ENCODE measurements at regions not wholly inside any gene's neighbourhood (a gene's known extent, or its start where the extent isn't known, plus 50 kb on each side); places are given as distances from the start of the nearest gene placed in this dataset.

DNA sequence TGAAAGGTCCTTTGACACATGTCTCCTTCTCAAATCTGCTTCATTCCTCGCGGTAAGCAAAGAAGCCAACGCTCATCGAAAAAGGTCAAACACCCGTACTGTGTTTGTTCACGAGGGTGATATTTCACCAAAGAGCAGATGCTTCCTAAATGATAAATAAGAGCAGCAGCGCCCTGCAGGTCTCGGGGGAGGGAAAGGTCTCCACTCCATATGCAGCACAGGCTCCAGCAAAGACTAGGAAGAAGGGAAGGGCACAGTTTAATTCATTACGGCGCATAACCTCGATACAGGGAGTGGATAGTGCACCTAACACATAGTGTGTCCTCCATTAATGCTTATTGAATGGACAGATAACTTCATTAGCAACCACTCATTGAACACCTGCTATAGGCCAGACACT, 593.3 kb downstream of the CDK5RAP2 start:
- TF ChIP-seq EZH2 (optimal IDR thresholded peaks at IDR 0.05; ENCODE audit: low read depth, low read length) (no peak), EZH2phosphoT487 (IDR thresholded peaks at IDR 0.05; ENCODE audit: low read length) (no peak)
- H3K4me3 ChIP-seq (ENCODE audit: low read length), result no peak overlapping the region
- no peak overlapping the region for H3K9ac ChIP-seq (ENCODE audit: low read length)

DNA sequence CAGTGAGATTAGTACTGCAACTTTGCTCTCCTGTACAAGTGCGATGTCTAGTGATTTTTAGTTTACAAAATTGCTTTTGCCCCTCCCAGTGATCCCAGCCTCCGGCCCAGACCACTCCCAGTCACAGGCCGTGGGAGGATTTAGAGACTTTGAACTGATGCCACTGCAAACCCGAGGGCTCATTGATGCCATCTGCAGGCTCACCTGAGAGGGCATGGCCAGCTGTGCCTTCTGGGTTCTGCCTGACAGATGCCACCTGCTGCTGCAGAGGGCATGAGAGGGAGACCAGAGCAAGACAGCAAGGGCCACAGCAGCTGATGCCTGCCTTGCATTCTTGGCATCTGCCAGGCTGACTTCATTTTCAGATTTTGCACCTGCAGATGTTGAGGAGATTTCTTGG, 593.8 kb downstream of the CDK5RAP2 start:
- H2AFZ ChIP-seq (ENCODE audit: low read length), result no peak overlapping the region
- H4K20me1 ChIP-seq (ENCODE audit: insufficient read depth, low read length), result no peaks in the 10 kb centered on the region
- no peaks in the 10 kb centered on the region for H3K4me1 ChIP-seq (ENCODE audit: low read length)
- H3K9me2 ChIP-seq (replicated peaks; ENCODE audit: insufficient read depth, low read length), result no peaks in the 10 kb centered on the region
- H3K27me3 ChIP-seq (replicated peaks; ENCODE audit: insufficient read depth, low read length), result no peaks in the 10 kb centered on the region
- H3K79me2 ChIP-seq (ENCODE audit: low read length), result no peaks in the 10 kb centered on the region
- H3K36me3 ChIP-seq (replicated peaks; ENCODE audit: insufficient read depth, low read length), result no peaks in the 10 kb centered on the region
- H3K9me3 ChIP-seq (replicated peaks; ENCODE audit: insufficient read depth, low read length), result no peaks in the 10 kb centered on the region
- DNase-seq, result no peak
- no peak overlapping the region for H3K4me3 ChIP-seq (ENCODE audit: low read length)
- TF ChIP-seq EZH2phosphoT487 (IDR thresholded peaks at IDR 0.05; ENCODE audit: low read length), result no peak
- TF ChIP-seq, protein P1, sequence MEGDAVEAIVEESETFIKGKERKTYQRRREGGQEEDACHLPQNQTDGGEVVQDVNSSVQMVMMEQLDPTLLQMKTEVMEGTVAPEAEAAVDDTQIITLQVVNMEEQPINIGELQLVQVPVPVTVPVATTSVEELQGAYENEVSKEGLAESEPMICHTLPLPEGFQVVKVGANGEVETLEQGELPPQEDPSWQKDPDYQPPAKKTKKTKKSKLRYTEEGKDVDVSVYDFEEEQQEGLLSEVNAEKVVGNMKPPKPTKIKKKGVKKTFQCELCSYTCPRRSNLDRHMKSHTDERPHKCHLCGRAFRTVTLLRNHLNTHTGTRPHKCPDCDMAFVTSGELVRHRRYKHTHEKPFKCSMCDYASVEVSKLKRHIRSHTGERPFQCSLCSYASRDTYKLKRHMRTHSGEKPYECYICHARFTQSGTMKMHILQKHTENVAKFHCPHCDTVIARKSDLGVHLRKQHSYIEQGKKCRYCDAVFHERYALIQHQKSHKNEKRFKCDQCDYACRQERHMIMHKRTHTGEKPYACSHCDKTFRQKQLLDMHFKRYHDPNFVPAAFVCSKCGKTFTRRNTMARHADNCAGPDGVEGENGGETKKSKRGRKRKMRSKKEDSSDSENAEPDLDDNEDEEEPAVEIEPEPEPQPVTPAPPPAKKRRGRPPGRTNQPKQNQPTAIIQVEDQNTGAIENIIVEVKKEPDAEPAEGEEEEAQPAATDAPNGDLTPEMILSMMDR (IDR thresholded peaks at IDR 0.05; ENCODE audit: low read length), result no peak
- TF ChIP-seq EZH2 (optimal IDR thresholded peaks at IDR 0.05; ENCODE audit: low read depth, low read length), result no peak
- no peak overlapping the region for H3K27ac ChIP-seq (ENCODE audit: low read length)
- no peak overlapping the region for H3K4me2 ChIP-seq (ENCODE audit: low read depth, low read length)
- H3F3A ChIP-seq (ENCODE audit: insufficient read depth, low read length), result no peaks in the 10 kb centered on the region
- H3K9ac ChIP-seq (ENCODE audit: low read length), result no peak overlapping the region

More for the DNA sequence above, 593.3 kb downstream of the CDK5RAP2 start:
- H3K36me3 ChIP-seq (replicated peaks; ENCODE audit: insufficient read depth, low read length), result no peaks in the 10 kb centered on the region
- H3K9me2 ChIP-seq (replicated peaks; ENCODE audit: insufficient read depth, low read length), result no peaks in the 10 kb centered on the region
- H4K20me1 ChIP-seq (ENCODE audit: insufficient read depth, low read length), result no peaks in the 10 kb centered on the region
- H3K27ac ChIP-seq (ENCODE audit: low read length), result no peak overlapping the region
- no peaks in the 10 kb centered on the region for H3K4me1 ChIP-seq (ENCODE audit: low read length)
- H3F3A ChIP-seq (ENCODE audit: insufficient read depth, low read length), result no peaks in the 10 kb centered on the region
- no peaks in the 10 kb centered on the region for H3K9me3 ChIP-seq (replicated peaks; ENCODE audit: insufficient read depth, low read length)
- no peak overlapping the region for H2AFZ ChIP-seq (ENCODE audit: low read length)
- DNase-seq, result no peak
- no peak overlapping the region for H3K4me2 ChIP-seq (ENCODE audit: low read depth, low read length)
- H3K27me3 ChIP-seq (replicated peaks; ENCODE audit: insufficient read depth, low read length), result no peaks in the 10 kb centered on the region
- no peaks in the 10 kb centered on the region for H3K79me2 ChIP-seq (ENCODE audit: low read length)

DNA sequence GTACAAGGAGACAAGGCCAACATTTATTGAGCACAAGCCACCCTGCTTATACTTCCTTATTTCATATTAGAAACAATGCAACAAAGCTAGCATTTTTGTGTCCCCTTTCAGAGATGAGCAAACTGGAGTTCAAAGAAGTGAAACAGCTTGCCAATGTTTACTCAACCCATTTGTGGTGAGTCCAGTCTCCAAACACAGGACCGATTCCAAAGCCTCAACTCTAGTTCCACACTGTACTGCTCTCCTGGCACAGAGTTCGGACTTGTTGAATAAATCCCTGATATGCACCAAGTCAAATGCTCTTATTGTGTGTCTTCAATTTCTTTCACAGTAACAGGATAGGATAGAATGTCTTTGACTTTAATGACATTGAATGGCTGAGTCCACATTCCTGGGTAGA, 604.8 kb upstream of the BRINP1 start:
- Histone ChIP-seq H4K20me1 (ENCODE audit: insufficient read depth, low read length) (no peaks in the 10 kb centered on the region), H3F3A (ENCODE audit: insufficient read depth, low read length) (no peaks in the 10 kb centered on the region), H2AFZ (ENCODE audit: low read length) (no peak overlapping the region), H3K4me3 (ENCODE audit: low read length) (no peak overlapping the region), H3K27me3 (replicated peaks; ENCODE audit: insufficient read depth, low read length) (no peaks in the 10 kb centered on the region), H3K9ac (ENCODE audit: low read length) (no peak overlapping the region), H3K9me2 (replicated peaks; ENCODE audit: insufficient read depth, low read length) (no peaks in the 10 kb centered on the region), H3K4me1 (ENCODE audit: low read length) (no peaks in the 10 kb centered on the region), H3K27ac (ENCODE audit: low read length) (no peak overlapping the region), H3K9me3 (replicated peaks; ENCODE audit: insufficient read depth, low read length) (no peaks in the 10 kb centered on the region), H3K4me2 (ENCODE audit: low read depth, low read length) (no peak overlapping the region), H3K79me2 (ENCODE audit: low read length) (no peaks in the 10 kb centered on the region), H3K36me3 (replicated peaks; ENCODE audit: insufficient read depth, low read length) (no peaks in the 10 kb centered on the region)
- no peak for DNase-seq
- no peak for TF ChIP-seq EZH2 (optimal IDR thresholded peaks at IDR 0.05; ENCODE audit: low read depth, low read length)
- no peak for TF ChIP-seq EZH2phosphoT487 (IDR thresholded peaks at IDR 0.05; ENCODE audit: low read length)
- TF ChIP-seq, protein P1 (IDR thresholded peaks at IDR 0.05; ENCODE audit: low read length), result no peak

DNA sequence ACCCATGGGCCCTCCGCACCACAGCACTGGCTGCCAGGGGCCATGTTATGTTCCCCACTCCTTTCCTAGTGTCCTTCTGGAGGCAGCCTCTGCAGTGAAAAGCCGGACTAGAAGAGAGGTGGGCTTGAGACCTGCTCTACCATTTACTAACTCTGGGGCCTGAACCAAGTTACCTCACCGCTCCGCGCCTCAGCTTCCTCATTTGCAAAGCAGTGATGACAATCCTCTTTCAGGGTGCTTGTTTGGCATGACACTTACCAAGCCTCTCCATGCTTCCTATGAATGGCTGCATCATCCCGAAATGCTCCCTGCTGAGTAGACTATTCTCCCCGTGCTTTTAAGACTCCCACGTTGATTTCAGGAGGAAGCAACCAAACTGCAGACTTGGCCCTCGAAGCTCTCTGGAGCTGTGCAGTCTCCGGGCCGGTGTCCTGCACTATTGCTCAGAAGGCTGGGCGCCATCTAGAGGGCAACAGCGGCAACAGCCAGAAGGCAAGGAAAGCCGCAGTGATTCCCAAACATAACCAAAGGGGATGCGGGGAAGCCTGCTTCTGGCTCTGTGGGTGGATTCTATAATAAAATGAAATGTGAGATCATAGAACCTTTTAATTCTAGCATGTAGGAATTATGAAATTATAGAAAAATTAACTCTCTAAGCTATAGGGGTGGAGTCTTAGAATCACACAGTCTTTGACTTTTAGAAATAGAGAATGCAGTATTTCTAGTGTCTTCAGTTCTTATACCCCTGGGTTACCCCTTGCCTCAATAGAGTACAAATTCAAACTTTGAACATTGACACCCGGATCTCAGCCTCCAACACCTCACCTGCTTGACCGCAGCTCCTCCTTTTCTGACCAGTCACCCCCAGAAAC, 599.8 kb upstream of the BRINP1 start:
- no peak overlapping the region for H3K4me3 ChIP-seq (ENCODE audit: low read length)
- no peaks in the 10 kb centered on the region for H3K9me3 ChIP-seq (replicated peaks; ENCODE audit: insufficient read depth, low read length)
- H3K9me2 ChIP-seq (replicated peaks; ENCODE audit: insufficient read depth, low read length), result no peaks in the 10 kb centered on the region

More for the DNA sequence above, 599.8 kb upstream of the BRINP1 start:
- Histone ChIP-seq H4K20me1 (ENCODE audit: insufficient read depth, low read length) (no peaks in the 10 kb centered on the region), H3K27me3 (replicated peaks; ENCODE audit: insufficient read depth, low read length) (no peaks in the 10 kb centered on the region), H3K36me3 (replicated peaks; ENCODE audit: insufficient read depth, low read length) (no peaks in the 10 kb centered on the region), H3K27ac (ENCODE audit: low read length) (no peak overlapping the region), H3K4me1 (ENCODE audit: low read length) (no peaks in the 10 kb centered on the region), H3F3A (ENCODE audit: insufficient read depth, low read length) (no peaks in the 10 kb centered on the region), H3K79me2 (ENCODE audit: low read length) (no peaks in the 10 kb centered on the region), H3K4me2 (ENCODE audit: low read depth, low read length) (no peak overlapping the region), H3K9ac (ENCODE audit: low read length) (no peak overlapping the region), H2AFZ (ENCODE audit: low read length) (no peak overlapping the region)
- peak; percentile 60 for DNase-seq
- TF ChIP-seq, protein P1 (IDR thresholded peaks at IDR 0.05; ENCODE audit: low read length), result peak; percentile 94
- no peak for TF ChIP-seq EZH2 (optimal IDR thresholded peaks at IDR 0.05; ENCODE audit: low read depth, low read length)
- no peak for TF ChIP-seq EZH2phosphoT487 (IDR thresholded peaks at IDR 0.05; ENCODE audit: low read length)

Data from MM.1S (cell line).